ENCODE measurements at regions not wholly inside any gene's neighbourhood (a gene's known extent, or its start where the extent isn't known, plus 50 kb on each side); places are given as distances from the start of the nearest gene placed in this dataset.

DNA sequence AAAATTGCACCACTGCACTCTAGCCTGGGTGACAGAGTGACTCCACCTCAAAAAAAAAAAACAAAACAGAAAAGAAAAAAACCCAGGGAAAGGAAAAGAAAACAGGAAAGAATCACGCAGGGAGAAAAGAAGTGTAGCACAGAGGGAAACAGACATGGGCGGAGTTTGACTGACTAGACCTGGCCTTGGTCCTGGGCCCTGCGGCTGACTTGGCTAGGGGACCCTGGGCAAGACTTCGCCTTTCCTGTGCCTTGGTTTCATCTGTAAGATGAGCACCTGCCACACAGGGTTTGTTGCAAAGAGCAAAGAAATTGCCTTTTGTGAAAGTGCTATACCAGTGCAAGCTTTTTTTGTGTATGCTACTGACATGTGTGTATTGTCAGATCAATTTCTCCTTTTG is 71.3 kb upstream of the KCNG1 start:
- Histone ChIP-seq H2AFZ (replicated peaks) (no peak overlapping the region), H3K9me3 (ENCODE audit: low read depth) (no peaks in the 10 kb centered on the region), H3K4me3 (no peak overlapping the region), H3K27me3 (no peaks in the 10 kb centered on the region), H3K79me2 (ENCODE audit: low read depth) (no peaks in the 10 kb centered on the region), H3F3A (ENCODE audit: low read depth) (peaks cover 15% of the 10 kb centered on the region), H3K36me3 (no peaks in the 10 kb centered on the region), H3K9ac (no peak overlapping the region), H3K27ac (no peak overlapping the region), H3K4me2 (no peak overlapping the region), H3K4me1 (peaks cover 19% of the 10 kb centered on the region), H4K20me1 (ENCODE audit: low read depth) (no peaks in the 10 kb centered on the region)
- H3K4me3 Mint-ChIP-seq, result no peak overlapping the region
- peaks cover 91% of the 10 kb centered on the region for H3K4me1 Mint-ChIP-seq
- no peaks in the 10 kb centered on the region for H3K36me3 Mint-ChIP-seq
- H3K27ac Mint-ChIP-seq, result peak overlapping the region; percentile 57
- DNase-seq (ENCODE audit: low spot score), result no peak
- no peaks in the 10 kb centered on the region for H3K9me3 Mint-ChIP-seq
- TF ChIP-seq, protein P1, sequence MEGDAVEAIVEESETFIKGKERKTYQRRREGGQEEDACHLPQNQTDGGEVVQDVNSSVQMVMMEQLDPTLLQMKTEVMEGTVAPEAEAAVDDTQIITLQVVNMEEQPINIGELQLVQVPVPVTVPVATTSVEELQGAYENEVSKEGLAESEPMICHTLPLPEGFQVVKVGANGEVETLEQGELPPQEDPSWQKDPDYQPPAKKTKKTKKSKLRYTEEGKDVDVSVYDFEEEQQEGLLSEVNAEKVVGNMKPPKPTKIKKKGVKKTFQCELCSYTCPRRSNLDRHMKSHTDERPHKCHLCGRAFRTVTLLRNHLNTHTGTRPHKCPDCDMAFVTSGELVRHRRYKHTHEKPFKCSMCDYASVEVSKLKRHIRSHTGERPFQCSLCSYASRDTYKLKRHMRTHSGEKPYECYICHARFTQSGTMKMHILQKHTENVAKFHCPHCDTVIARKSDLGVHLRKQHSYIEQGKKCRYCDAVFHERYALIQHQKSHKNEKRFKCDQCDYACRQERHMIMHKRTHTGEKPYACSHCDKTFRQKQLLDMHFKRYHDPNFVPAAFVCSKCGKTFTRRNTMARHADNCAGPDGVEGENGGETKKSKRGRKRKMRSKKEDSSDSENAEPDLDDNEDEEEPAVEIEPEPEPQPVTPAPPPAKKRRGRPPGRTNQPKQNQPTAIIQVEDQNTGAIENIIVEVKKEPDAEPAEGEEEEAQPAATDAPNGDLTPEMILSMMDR (IDR thresholded peaks at IDR 0.05), result no peak
- TF ChIP-seq EZH2phosphoT487 (IDR thresholded peaks at IDR 0.05), result no peak
- no peak for TF ChIP-seq EZH2 (IDR thresholded peaks at IDR 0.05)
- H3K27me3 Mint-ChIP-seq (ENCODE audit: insufficient read depth, low read depth), result peaks cover 21% of the 10 kb centered on the region

GRCh38 chr20:51093240-51093763 is 70.4 kb upstream of the KCNG1 start:
- no peak overlapping the region for H3K4me3 ChIP-seq
- peaks cover 87% of the 10 kb centered on the region for H3K4me1 Mint-ChIP-seq
- H3K9ac ChIP-seq, result no peak overlapping the region

GRCh38 chr20:51092338-51092737 is 69.4 kb upstream of the KCNG1 start:
- Histone ChIP-seq H3K79me2 (ENCODE audit: low read depth) (no peaks in the 10 kb centered on the region), H3K9ac (no peak overlapping the region), H3F3A (ENCODE audit: low read depth) (peaks cover 24% of the 10 kb centered on the region), H3K9me3 (ENCODE audit: low read depth) (no peaks in the 10 kb centered on the region), H3K27me3 (no peaks in the 10 kb centered on the region), H3K4me2 (peak overlapping the region; percentile 68), H3K4me1 (peaks cover 26% of the 10 kb centered on the region), H3K27ac (no peak overlapping the region), H2AFZ (replicated peaks) (peak overlapping the region; percentile 71), H4K20me1 (ENCODE audit: low read depth) (no peaks in the 10 kb centered on the region), H3K4me3 (peak overlapping the region; percentile 5), H3K36me3 (no peaks in the 10 kb centered on the region)
- no peak for TF ChIP-seq EZH2 (IDR thresholded peaks at IDR 0.05)
- TF ChIP-seq, protein P1 (IDR thresholded peaks at IDR 0.05), result no peak
- no peak for TF ChIP-seq EZH2phosphoT487 (IDR thresholded peaks at IDR 0.05)
- peak overlapping the region; percentile 10 for H3K4me3 Mint-ChIP-seq
- peak overlapping the region; percentile 35 for H3K27ac Mint-ChIP-seq
- peaks cover 19% of the 10 kb centered on the region for H3K27me3 Mint-ChIP-seq (ENCODE audit: insufficient read depth, low read depth)
- no peaks in the 10 kb centered on the region for H3K36me3 Mint-ChIP-seq
- H3K4me1 Mint-ChIP-seq, result peaks cover 87% of the 10 kb centered on the region
- H3K9me3 Mint-ChIP-seq, result no peaks in the 10 kb centered on the region
- DNase-seq (ENCODE audit: low spot score), result peak; percentile 41

More at GRCh38 chr20:51093240-51093763, 70.4 kb upstream of the KCNG1 start:
- H3K27ac ChIP-seq, result no peak overlapping the region
- H3K27me3 ChIP-seq, result no peaks in the 10 kb centered on the region
- peaks cover 22% of the 10 kb centered on the region for H3K27me3 Mint-ChIP-seq (ENCODE audit: insufficient read depth, low read depth)
- H2AFZ ChIP-seq (replicated peaks), result no peak overlapping the region
- peak overlapping the region; percentile 68 for H3K4me2 ChIP-seq
- peaks cover 15% of the 10 kb centered on the region for H3F3A ChIP-seq (ENCODE audit: low read depth)
- no peaks in the 10 kb centered on the region for H4K20me1 ChIP-seq (ENCODE audit: low read depth)
- H3K4me1 ChIP-seq, result peaks cover 19% of the 10 kb centered on the region
- H3K4me3 Mint-ChIP-seq, result no peak overlapping the region
- no peak for DNase-seq (ENCODE audit: low spot score)
- no peaks in the 10 kb centered on the region for H3K36me3 Mint-ChIP-seq
- H3K36me3 ChIP-seq, result no peaks in the 10 kb centered on the region
- H3K9me3 Mint-ChIP-seq, result no peaks in the 10 kb centered on the region
- TF ChIP-seq, protein P1 (IDR thresholded peaks at IDR 0.05), result no peak
- TF ChIP-seq EZH2phosphoT487 (IDR thresholded peaks at IDR 0.05), result no peak
- TF ChIP-seq EZH2 (IDR thresholded peaks at IDR 0.05), result no peak
- no peaks in the 10 kb centered on the region for H3K9me3 ChIP-seq (ENCODE audit: low read depth)
- H3K79me2 ChIP-seq (ENCODE audit: low read depth), result no peaks in the 10 kb centered on the region
- peak overlapping the region; percentile 35 for H3K27ac Mint-ChIP-seq
